ENCODE measurements at regions not wholly inside any gene's neighbourhood (a gene's known extent, or its start where the extent isn't known, plus 50 kb on each side); places are given as distances from the start of the nearest gene placed in this dataset.
"Not testable (repeated sequence)": the region's sequence is repeated elsewhere in the genome, so short reads cannot be mapped to it uniquely, and the experiment has no call there.

DNA sequence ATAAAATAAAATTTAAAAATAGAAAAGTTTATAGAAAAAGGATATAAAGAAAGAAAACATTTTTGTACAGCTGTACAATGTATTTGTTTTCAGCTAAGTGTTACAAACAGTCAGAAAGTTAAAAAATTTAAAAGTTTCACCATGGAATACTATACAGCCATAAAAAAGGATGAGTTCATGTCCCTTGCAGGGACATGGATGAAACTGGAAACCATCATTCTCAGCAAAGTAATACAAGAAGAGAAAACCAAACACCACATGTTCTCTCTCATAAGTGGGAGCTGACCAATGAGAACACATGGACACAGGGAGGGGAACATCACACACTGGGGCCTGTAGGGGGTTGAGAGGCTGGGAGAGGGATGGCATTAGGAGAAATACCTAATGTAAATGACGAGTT is 229.9 kb upstream of the MCHR2 start:
- DNase-seq = not testable (repeated sequence)

DNA sequence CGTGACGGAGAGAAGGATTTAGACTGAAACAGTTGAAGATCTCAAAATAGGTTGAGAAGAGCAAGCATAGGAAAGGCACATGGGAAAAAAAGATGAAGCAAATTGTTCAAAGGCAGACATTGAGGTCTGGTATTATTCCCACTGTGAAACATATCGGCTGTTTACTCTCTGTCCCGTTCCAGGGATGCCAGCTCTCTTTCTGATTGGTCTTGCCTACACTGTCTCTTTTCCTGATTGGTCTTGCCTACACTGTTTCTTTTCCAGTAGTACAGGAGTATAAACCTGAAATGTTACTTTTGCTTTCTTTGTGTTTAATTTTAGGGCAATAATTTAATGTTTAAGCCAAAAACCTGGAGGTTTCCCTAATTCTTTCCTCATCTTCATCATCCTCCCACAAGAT is 226.5 kb upstream of the MCHR2 start:
- no peak for DNase-seq

- peak; percentile 52 for DNase-seq
These were observed 223.4 kb upstream of the MCHR2 start for GRCh38 chr6:100217225-100218012.

DNA sequence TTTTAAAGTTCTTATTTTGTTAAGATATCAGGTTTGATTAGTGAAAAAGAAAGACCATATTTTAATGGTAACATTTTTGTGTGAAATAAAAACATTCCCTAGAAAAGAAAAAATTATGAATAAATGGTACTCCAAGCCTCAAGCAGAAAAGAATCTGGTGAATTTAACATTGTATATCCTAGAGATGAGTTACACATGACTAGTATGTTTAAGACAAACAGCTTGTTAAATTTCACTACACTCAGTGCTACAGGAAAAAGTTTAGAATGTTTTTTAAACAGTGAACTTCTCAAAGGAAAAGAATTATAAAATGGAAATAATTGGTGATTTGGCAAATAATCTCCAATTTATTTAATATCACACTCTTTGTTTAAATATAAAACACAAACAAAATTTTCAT is 222.7 kb upstream of the MCHR2 start:
- DNase-seq = no peak

DNA sequence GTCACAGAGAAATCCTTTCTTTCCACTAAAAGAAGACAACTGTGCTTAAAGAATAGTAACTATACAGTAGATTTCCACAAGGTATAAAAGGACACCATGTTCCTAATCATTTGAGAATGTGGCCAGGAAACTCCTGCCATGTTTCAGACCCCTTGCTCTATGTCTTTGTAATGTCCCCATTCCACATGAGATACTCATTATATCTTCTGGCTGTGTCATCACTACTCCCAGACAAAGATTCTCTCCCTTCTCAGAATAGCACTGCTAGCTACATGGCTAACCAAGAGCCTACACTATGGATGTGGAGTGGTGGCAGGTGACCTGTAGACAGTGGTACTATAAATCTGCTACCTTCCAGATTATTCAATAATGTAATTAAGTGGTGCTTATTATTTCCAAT is 218.1 kb upstream of the MCHR2 start:
- peak; percentile 28 for DNase-seq

GRCh38 chr6:100210137-100211117 is 216.4 kb upstream of the MCHR2 start:
- DNase-seq = no peak

- DNase-seq = peak; percentile 34
These were observed 215.5 kb upstream of the MCHR2 start for GRCh38 chr6:100209323-100210136.

GRCh38 chr6:100203400-100203799 is 209.4 kb upstream of the MCHR2 start:
- DNase-seq = peak; percentile 98

DNA sequence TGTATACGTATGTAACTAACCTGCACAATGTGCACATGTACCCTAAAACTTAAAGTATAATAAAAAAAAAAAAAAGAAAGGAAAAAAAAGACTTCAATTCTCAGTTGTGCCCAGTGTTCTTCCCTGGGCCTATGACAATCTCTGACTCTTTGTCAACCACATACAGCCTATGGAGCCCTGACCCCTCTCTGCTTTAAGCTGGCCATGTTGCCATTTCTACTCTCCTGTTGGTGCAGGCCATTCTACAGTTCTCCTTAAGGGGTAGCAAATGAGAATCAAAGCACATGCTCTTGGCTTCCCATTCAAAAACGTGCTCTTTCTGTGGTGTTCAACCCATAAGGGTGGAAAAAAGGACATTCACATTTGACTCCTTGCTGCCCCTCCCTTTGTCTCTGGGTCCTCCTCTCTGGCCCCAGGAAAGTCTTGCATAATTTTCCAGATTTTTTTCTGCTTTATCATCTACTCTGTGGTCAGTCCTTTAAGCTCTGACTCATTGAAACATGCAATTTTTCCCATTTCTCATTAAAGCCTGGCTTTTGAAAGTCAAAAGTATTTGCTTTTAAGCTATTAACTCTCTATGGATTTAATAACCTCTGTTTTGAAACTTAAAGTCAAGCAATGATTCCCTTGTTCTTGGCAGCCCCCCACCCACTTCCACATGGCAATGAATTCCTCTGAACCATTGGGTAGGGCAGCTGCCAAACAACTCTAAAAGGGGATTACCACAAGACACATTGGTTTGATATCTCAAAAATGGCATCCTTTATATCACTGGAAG is 208.6 kb upstream of the MCHR2 start:
- DNase-seq = peak; percentile 98

DNA sequence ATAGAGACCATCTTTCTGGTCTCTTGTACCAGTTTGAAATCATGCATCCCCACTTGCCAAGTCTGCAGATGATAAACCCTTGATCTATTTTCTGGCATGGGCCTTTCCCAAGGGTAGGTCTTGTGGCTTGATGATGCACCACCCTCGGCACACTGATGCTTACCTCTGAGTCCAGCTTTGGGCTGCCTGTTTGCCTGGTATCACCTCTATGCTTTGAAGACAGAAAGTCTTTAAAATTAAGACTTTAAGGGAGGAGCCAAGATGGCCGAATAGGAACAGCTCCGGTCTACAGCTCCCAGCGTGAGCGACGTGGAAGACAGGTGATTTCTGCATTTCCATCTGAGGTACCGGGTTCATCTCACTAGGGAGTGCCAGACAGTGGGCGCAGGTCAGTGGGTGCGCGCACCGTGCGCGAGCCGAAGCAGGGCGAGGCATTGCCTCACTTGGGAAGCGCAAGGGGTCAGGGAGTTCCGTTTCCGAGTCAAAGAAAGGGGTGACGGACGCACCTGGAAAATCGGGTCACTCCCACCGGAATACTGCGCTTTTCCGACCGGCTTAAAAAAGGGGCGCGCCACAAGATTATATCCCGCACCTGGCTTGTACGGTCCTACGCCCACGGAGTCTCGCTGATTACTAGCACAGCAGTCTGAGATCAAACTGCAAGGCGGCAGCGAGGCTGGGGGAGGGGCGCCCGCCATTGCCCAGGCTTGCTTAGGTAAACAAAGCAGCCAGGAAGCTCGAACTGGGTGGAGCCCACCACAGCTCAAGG is 202.4 kb upstream of the MCHR2 start:
- DNase-seq = not testable (repeated sequence)

GRCh38 chr6:100195244-100195643 is 201.2 kb upstream of the MCHR2 start:
- not testable (repeated sequence) for DNase-seq

GRCh38 chr6:100194535-100194934 is 200.5 kb upstream of the MCHR2 start:
- no peak for DNase-seq

DNA sequence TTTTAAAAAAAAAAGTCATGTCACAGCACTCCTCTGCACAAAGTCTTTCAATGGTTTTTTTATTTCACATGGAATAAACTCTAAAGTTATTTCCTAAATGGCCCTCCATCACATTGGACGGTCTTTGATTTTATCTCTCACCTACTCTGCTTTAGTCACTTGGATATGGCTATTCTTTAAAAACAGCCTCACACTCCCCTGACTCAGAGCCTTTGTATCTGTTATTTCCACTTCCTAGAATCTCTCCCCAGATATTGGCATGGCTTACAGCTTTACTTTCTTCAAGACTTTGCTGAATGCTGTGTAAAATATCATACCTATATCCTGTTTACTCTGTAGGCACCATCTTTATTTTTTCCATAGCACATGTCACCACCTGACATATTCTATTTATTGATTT is 194.7 kb upstream of the MCHR2 start:
- DNase-seq = no peak

DNA sequence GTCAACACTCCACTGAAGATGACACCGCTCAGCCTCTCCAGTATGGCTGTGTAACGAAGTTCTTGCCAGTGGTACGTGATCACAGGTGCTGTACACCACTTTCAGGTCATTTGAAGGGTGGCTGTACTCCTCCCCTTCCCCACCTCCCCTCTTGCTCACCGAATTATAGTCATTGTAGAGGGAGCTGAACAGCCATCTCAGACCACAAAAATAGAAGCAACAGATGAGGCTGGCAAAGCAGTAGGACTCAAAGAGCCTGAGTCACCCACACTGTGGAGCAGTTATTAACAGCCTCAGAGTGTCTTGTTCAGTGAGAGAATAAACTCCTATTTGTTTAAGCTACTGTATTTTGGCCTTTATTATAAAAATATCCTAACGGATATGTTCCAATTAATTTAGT is 192.5 kb upstream of the MCHR2 start:
- DNase-seq = peak; percentile 63

DNA sequence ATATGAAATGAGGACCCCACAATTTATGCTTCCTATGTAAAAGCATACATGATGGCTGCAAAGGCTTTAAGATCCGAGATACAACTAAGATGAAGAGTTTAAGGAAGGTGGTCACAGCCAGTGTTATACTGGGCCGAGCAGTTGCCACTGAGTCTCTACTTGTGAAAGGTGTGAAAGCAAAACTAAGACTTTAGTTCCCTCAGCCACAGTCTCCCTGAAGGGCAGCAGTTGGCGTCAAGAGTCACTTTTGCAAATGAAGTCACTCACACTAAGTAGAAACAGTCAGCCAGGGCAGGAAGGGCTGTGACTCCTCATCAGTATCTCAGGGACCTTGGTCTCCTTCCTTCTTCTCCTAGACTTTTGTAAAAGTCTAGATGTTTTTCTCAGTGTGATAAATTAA is 191.6 kb upstream of the MCHR2 start:
- DNase-seq = no peak

DNA sequence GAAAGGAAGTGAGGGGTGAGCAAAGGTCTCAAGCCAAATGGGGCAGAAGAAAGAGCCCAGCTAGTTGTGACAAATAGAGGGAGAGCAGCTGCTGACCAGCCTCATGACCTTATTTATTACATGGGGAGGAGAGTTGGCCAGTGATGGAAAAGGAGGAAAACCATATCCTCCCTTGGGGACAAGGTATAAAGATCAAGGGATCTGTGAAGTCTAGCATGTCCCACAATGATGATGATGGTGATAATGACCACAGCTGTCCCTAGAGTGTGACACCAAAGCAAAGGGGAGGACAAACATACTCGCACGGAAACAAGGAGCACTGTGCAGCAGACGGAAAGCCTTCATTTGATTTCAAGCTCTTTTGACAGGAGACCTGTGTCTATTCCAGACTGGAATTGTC is 190.4 kb upstream of the MCHR2 start:
- no peak for DNase-seq

DNA sequence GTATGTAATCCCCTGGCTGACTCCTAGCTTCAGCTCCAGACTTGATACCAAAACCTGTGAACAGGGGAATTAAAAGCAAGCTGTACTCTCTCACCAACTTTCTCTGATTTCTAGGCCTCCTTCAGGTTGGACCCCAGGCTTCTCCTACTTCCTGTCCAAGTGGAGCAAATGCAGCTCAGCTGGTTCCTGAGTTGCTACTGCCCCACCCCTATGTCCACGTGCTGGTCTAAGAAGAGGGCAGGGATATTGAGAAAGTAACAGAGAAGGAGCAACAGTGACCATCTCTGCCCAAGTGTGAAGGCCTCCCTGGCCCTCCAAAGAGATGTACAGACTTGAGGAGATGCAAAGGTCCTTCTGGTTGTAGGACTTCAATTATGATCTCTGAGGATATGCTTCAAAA is 188.3 kb upstream of the MCHR2 start:
- no peak for DNase-seq

DNA sequence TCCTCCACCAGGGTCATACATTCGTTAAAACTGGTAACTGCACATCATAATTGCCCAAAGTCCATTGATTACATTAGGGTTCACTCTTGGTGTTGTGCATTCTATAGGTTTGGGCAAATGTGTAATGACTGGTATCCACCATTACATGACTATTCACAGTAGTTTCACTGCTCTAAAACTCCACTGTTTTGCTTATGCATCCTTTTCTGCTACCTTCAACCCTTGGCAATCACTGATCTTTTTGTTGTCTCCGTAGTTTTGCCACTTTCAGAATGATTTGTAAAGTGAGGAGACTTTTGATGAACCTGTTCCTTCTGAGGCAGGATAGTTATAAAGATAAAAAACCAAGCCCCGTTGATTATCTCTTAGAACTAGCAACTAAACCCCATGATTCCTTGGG is 187.3 kb upstream of the MCHR2 start:
- no peak for DNase-seq

DNA sequence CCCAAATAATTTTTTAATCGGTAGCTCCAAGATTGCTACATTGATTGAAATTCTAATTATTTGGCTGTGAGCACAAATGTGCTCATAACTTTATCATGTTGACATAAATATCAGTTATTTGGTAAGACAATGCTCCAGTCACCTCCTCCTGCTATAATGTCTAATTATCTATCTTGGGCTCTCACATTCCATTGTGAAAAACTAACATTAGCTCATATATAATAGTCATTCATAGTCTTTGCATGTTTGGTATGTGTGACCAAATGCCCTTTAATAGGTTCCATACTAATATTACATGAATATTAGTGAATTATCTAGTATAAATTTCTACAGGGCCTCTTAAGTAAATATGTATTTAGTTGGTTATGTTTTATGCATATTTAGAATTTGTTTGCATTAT is 185.6 kb upstream of the MCHR2 start:
- no peak for DNase-seq

GRCh38 chr6:100177956-100178355 is 183.9 kb upstream of the MCHR2 start:
- DNase-seq = no peak

- DNase-seq = no peak
These were observed 183.1 kb upstream of the MCHR2 start for GRCh38 chr6:100176951-100177710.

Data from fibroblast of skin of right quadriceps (primary cell).